Suprapubic skin (tissue), 4 donors: ENCODE measurements at regions not wholly inside any gene's neighbourhood (a gene's known extent, or its start where the extent isn't known, plus 50 kb on each side); places are given as distances from the start of the nearest gene placed in this dataset.

Source experiments
- DNase-seq, 2 donors: peaks; one replicate each; pipeline ENCODE4 v3.0.0-alpha.2; 2019; ENCODE audit warnings: low spot score in 2 of 2
- H3K27ac ChIP-seq: fragments of 200-600 bp; sonication (generic); one replicate; pipeline ENCODE4 v1.5.1; 2019
- H3K27me3 ChIP-seq: fragments of 200-600 bp; sonication (generic); one replicate; pipeline ENCODE4 v1.5.1; 2019
- H3K36me3 ChIP-seq: fragments of 200-600 bp; sonication (generic); one replicate; pipeline ENCODE4 v1.5.1; 2019
- H3K4me1 ChIP-seq: fragments of 200-600 bp; sonication (generic); one replicate; pipeline ENCODE4 v1.5.1; 2019
- H3K4me3 ChIP-seq: fragments of 200-600 bp; sonication (generic); one replicate; pipeline ENCODE4 v1.5.1; 2019; ENCODE audit warnings: mild to moderate bottlenecking
- H3K9me3 ChIP-seq: fragments of 200-600 bp; sonication (generic); one replicate; pipeline ENCODE4 v1.5.1; 2019
- CTCF ChIP-seq, 2 donors: fragments of 200-600 bp in 1 of 2; fragments of 450-650 bp in 1 of 2; sonication (generic) in 1 of 2; IDR thresholded peaks; one replicate each; pipeline ENCODE4 v1.5.1; 2016 to 2019; ENCODE audit warnings: antibody characterized with exemption in 2 of 2, mild to moderate bottlenecking in 1 of 2, moderate library complexity in 1 of 2
- EP300 ChIP-seq: sonication (generic); formaldehyde crosslinking; IDR thresholded peaks from one replicate; pipeline ENCODE4 v1.6.1; 2017; ENCODE audit warnings: antibody characterized with exemption
- POLR2A ChIP-seq, 2 donors: fragments of 450-650 bp; IDR thresholded peaks; one replicate each; pipeline ENCODE4 v1.6.1; 2017; ENCODE audit warnings: antibody characterized with exemption in 2 of 2, mild to moderate bottlenecking in 2 of 2, moderate library complexity in 2 of 2
- POLR2AphosphoS5 ChIP-seq, 3 donors: sonication (generic); formaldehyde crosslinking; IDR thresholded peaks; one replicate each; pipeline ENCODE4 v1.6.1; 2017; ENCODE audit warnings: antibody characterized with exemption in 3 of 3
- WGBS: methylation state at CpG from one replicate; pipeline ENCODE4 v1.1.5; 2018; 5-methylcytosine and 5-hydroxymethylcytosine counted together

GRCh38 chr10:71141528-71141927, 70.8 kb upstream of the UNC5B start:
- DNase-seq: no peak
- H3K4me3 ChIP-seq: no peak overlapping the region
- no peaks in the 10 kb centered on the region for H3K36me3 ChIP-seq
- TF ChIP-seq CTCF (IDR thresholded peaks at IDR 0.05) (no peak), POLR2A (IDR thresholded peaks at IDR 0.05) (no peak), EP300 (no peak), POLR2AphosphoS5 (IDR thresholded peaks at IDR 0.05) (no peak)
- WGBS: 100% methylated on average over 4 of the region's 4 CpGs
- peaks cover 9% of the 10 kb centered on the region for H3K27me3 ChIP-seq
- H3K4me1 ChIP-seq: no peaks in the 10 kb centered on the region
- no peak overlapping the region for H3K27ac ChIP-seq
- no peaks in the 10 kb centered on the region for H3K9me3 ChIP-seq

GRCh38 chr10:71143170-71143569, 69.2 kb upstream of the UNC5B start:
- H3K27ac ChIP-seq: no peak overlapping the region
- H3K27me3 ChIP-seq: peaks cover 5% of the 10 kb centered on the region
- DNase-seq: no peak
- WGBS: 89% methylated on average over 3 of the region's 5 CpGs
- H3K9me3 ChIP-seq: no peaks in the 10 kb centered on the region
- no peaks in the 10 kb centered on the region for H3K36me3 ChIP-seq
- TF ChIP-seq POLR2AphosphoS5 (IDR thresholded peaks at IDR 0.05): no peak
- no peak for TF ChIP-seq CTCF (IDR thresholded peaks at IDR 0.05)
- no peak for TF ChIP-seq POLR2A (IDR thresholded peaks at IDR 0.05)
- no peak for TF ChIP-seq EP300
- H3K4me1 ChIP-seq: no peaks in the 10 kb centered on the region
- no peak overlapping the region for H3K4me3 ChIP-seq

- Histone ChIP-seq H3K4me1 (no peaks in the 10 kb centered on the region), H3K4me3 (no peak overlapping the region), H3K27me3 (peaks cover 3% of the 10 kb centered on the region), H3K36me3 (no peaks in the 10 kb centered on the region), H3K9me3 (no peaks in the 10 kb centered on the region), H3K27ac (no peak overlapping the region)
- WGBS: 60% methylated on average over 2 of the region's 4 CpGs
- no peak for TF ChIP-seq CTCF (IDR thresholded peaks at IDR 0.05)
- TF ChIP-seq POLR2A (IDR thresholded peaks at IDR 0.05): no peak
- no peak for TF ChIP-seq POLR2AphosphoS5 (IDR thresholded peaks at IDR 0.05)
- TF ChIP-seq EP300: no peak
- no peak for DNase-seq
These were observed 68.8 kb upstream of the UNC5B start for GRCh38 chr10:71143610-71144009.

GRCh38 chr10:71144824-71145223, 67.5 kb upstream of the UNC5B start:
- Histone ChIP-seq H3K27me3 (peaks cover 3% of the 10 kb centered on the region), H3K9me3 (no peaks in the 10 kb centered on the region), H3K4me1 (no peaks in the 10 kb centered on the region), H3K4me3 (no peak overlapping the region), H3K36me3 (no peaks in the 10 kb centered on the region), H3K27ac (no peak overlapping the region)
- DNase-seq: no peak
- WGBS: 95% methylated on average over 4 of the region's 4 CpGs
- TF ChIP-seq EP300 (no peak), POLR2A (IDR thresholded peaks at IDR 0.05) (no peak), CTCF (IDR thresholded peaks at IDR 0.05) (no peak), POLR2AphosphoS5 (IDR thresholded peaks at IDR 0.05) (no peak)

- no peak overlapping the region for H3K27ac ChIP-seq
- H3K4me1 ChIP-seq: no peaks in the 10 kb centered on the region
- TF ChIP-seq POLR2AphosphoS5 (IDR thresholded peaks at IDR 0.05) (no peak), EP300 (no peak), POLR2A (IDR thresholded peaks at IDR 0.05) (no peak)
- H3K9me3 ChIP-seq: no peaks in the 10 kb centered on the region
- 84% methylated on average over 3 of the region's 3 CpGs for WGBS
- no peak for DNase-seq
- H3K36me3 ChIP-seq: no peaks in the 10 kb centered on the region
- peaks cover 3% of the 10 kb centered on the region for H3K27me3 ChIP-seq
- no peak overlapping the region for H3K4me3 ChIP-seq
These were observed 66.9 kb upstream of the UNC5B start for GRCh38 chr10:71145352-71145945.

- Histone ChIP-seq H3K27me3 (no peaks in the 10 kb centered on the region), H3K27ac (no peak overlapping the region), H3K36me3 (no peaks in the 10 kb centered on the region), H3K4me1 (no peaks in the 10 kb centered on the region), H3K9me3 (no peaks in the 10 kb centered on the region), H3K4me3 (no peak overlapping the region)
- 89% methylated on average over 2 of the region's 2 CpGs for WGBS
- TF ChIP-seq POLR2A (IDR thresholded peaks at IDR 0.05): no peak
- no peak for DNase-seq
These were observed 61.6 kb upstream of the UNC5B start for GRCh38 chr10:71150796-71151195.
